Cardiac fibroblast (primary cell): ENCODE measurements at regions not wholly inside any gene's neighbourhood (a gene's known extent, or its start where the extent isn't known, plus 50 kb on each side); places are given as distances from the start of the nearest gene placed in this dataset.

Source experiments
- DNase-seq, 2 donors: peaks; one replicate each; pipeline versions ENCODE4 v3.0.0 to v3.0.0-alpha.2; 2010; ENCODE audit warnings: low read depth in 2 of 2
- H3K4me3 ChIP-seq, 2 donors: replicated peaks in 1 of 2; 1 replicate in 1 of 2; 2 replicates in 1 of 2; pipeline ENCODE4 v1.5.1; 2011; ENCODE audit warnings: low read depth in 2 of 2, low read length in 2 of 2, mild to moderate bottlenecking in 2 of 2, moderate library complexity in 1 of 2
- CTCF ChIP-seq: IDR thresholded peaks from one replicate; pipeline ENCODE4 v1.5.1; 2011; ENCODE audit warnings: low read depth, mild to moderate bottlenecking, low read length, inconsistent platforms

- no peak overlapping the region for H3K4me3 ChIP-seq
- DNase-seq = no peak
- TF ChIP-seq CTCF = no peak
Observed at GRCh38 chr14:22304326-22304725, 284.7 kb downstream of the DAD1 start.

GRCh38 chr14:22303589-22304195 is 285.3 kb downstream of the DAD1 start:
- H3K4me3 ChIP-seq = no peak overlapping the region
- TF ChIP-seq CTCF = peak; percentile 45
- DNase-seq = peak; percentile 18 to 48

DNA sequence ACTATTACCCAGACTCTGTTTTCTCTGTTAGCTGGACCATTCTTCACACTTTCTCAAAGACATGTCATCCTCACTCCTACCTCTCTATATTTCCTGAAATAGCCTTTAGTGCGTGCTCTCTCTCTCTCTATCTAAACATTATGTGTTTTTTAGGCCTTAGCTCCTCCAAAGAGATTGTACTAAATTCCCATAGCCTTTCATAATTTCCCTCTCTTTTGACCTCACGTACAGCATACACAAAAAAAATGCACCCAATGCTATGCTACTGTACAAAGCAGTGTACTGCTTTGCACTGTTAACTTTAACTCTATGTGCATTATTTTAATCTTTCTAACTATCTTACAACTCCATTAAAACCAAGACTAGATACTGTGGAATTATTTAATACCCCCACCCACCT is 288.4 kb downstream of the DAD1 start:
- H3K4me3 ChIP-seq = no peak overlapping the region
- no peak for DNase-seq
- no peak for TF ChIP-seq CTCF

- no peak overlapping the region for H3K4me3 ChIP-seq
- TF ChIP-seq CTCF = no peak
- no peak for DNase-seq
Observed at GRCh38 chr14:22297376-22297775, 291.6 kb downstream of the DAD1 start.

DNA sequence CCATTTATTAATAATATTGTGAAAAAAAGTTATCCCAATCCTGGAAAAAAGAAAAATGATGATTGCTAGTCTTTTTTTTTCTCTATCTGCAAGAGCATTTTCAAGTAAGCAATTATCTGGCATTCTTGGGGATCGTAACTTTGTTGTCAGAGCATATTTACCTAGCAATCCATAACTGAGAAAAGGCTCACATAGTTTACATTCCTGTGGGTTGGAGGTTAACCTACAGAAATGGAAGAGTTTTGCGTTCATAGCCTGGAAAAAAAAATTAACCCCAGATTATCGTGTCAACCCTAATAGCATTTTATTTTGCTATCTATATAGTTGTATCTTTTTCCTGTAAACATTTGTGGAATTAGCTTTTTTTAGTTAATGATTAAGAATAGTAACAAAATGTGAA is 292.3 kb downstream of the DAD1 start:
- H3K4me3 ChIP-seq = no peak overlapping the region
- TF ChIP-seq CTCF = no peak
- DNase-seq = peak; percentile 55 to 59

GRCh38 chr14:22296088-22296487 is 292.9 kb downstream of the DAD1 start:
- TF ChIP-seq CTCF = no peak
- no peak for DNase-seq
- H3K4me3 ChIP-seq = no peak overlapping the region

DNA sequence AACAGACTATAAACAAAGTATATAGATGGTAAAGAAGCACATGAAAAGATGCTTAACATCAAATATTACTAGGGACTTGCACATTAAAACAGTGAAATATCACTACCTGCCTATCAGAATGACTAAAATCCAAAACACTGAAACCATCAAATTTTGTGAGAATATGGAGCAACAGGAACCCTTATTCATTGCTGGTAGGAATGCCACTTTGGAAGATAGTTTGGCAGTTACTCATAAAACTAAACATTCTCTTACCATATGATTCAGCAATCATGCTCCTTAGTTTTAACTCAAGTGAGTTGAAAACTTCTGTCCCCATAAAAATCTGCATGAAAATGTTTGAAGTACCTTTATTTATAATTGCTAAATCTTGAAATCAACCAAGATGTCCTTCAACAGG is 297.6 kb downstream of the DAD1 start:
- DNase-seq = peak in 1 of 2 donors; percentile 67
- H3K4me3 ChIP-seq = no peak overlapping the region
- no peak for TF ChIP-seq CTCF
